DOHH2 (cell line): ENCODE measurements at regions not wholly inside any gene's neighbourhood (a gene's known extent, or its start where the extent isn't known, plus 50 kb on each side); places are given as distances from the start of the nearest gene placed in this dataset.

Experiments used
- H3F3A ChIP-seq: fragments of 200-600 bp; sonication (generic), shearing (Covaris generic); 2 replicates; pipeline ENCODE4 v1.6.0; 2016; ENCODE audit warnings: antibody characterized with exemption, mild to moderate bottlenecking; ENCODE audit not compliant: control insufficient read depth, insufficient read depth
- H3K27ac ChIP-seq: fragments of 200-600 bp; sonication (generic); 2 replicates; pipeline ENCODE4 v1.5.1; 2014; ENCODE audit warnings: low read depth, mild to moderate bottlenecking, low read length, moderate library complexity
- H3K27me3 ChIP-seq: fragments of 200-600 bp; sonication (generic); 2 replicates; pipeline ENCODE4 v1.6.1; 2014; ENCODE audit warnings: mild to moderate bottlenecking, low read length, mixed read lengths; ENCODE audit not compliant: control insufficient read depth
- H3K36me3 ChIP-seq: fragments of 200-600 bp; sonication (generic); 2 replicates; pipeline ENCODE4 v1.6.1; 2014; ENCODE audit warnings: mild to moderate bottlenecking, low read length, moderate library complexity, mixed read lengths; ENCODE audit not compliant: control insufficient read depth
- H3K4me1 ChIP-seq: fragments of 200-600 bp; sonication (generic); 2 replicates; pipeline ENCODE4 v1.6.1; 2014; ENCODE audit warnings: mild to moderate bottlenecking, low read length, mixed read lengths; ENCODE audit not compliant: control insufficient read depth
- H3K4me2 ChIP-seq: fragments of 200-600 bp; sonication (generic); 2 replicates; pipeline ENCODE4 v1.6.0; 2014; ENCODE audit warnings: mild to moderate bottlenecking, low read length, moderate library complexity
- H3K4me3 ChIP-seq: fragments of 200-600 bp; sonication (generic); 2 replicates; pipeline ENCODE4 v1.5.1; 2014; ENCODE audit warnings: mild to moderate bottlenecking, low read length, mixed read lengths
- H3K79me2 ChIP-seq: fragments of 200-600 bp; sonication (generic); 2 replicates; pipeline ENCODE4 v1.6.1; 2014; ENCODE audit warnings: mild to moderate bottlenecking, low read length, mixed read lengths; ENCODE audit not compliant: control insufficient read depth
- H3K9me2 ChIP-seq: fragments of 200-600 bp; sonication (generic); replicated peaks from 2 replicates; pipeline ENCODE4 v1.6.1; 2014; ENCODE audit warnings: mild to moderate bottlenecking, low read length, mixed read lengths; ENCODE audit not compliant: control insufficient read depth
- H3K9me3 ChIP-seq: fragments of 200-600 bp; sonication (generic); 2 replicates; pipeline ENCODE4 v1.6.1; 2014; ENCODE audit warnings: antibody characterized with exemption, low read length, mixed read lengths; ENCODE audit not compliant: control insufficient read depth, insufficient read depth
- H4K20me1 ChIP-seq: fragments of 200-600 bp; sonication (generic); 2 replicates; pipeline ENCODE4 v1.6.0; 2014; ENCODE audit warnings: low read depth, mild to moderate bottlenecking, antibody characterized with exemption, low read length, moderate library complexity; ENCODE audit not compliant: control insufficient read depth, insufficient read depth
- EZH2phosphoT487 ChIP-seq: fragments of 200-600 bp; sonication (generic); IDR thresholded peaks from 2 replicates; pipeline ENCODE4 v1.6.1; 2017; ENCODE audit warnings: borderline replicate concordance, mild to moderate bottlenecking, antibody characterized with exemption, low read length, moderate library complexity, mixed read lengths
- TF ChIP-seq, protein P1 (sequence below): fragments of 200-600 bp; sonication (generic); IDR thresholded peaks from one replicate; pipeline ENCODE4 v1.5.1; 2014; ENCODE audit warnings: antibody characterized with exemption, mild to moderate bottlenecking, low read depth, low read length; ENCODE audit not compliant: poor library complexity, severe bottlenecking

DNA sequence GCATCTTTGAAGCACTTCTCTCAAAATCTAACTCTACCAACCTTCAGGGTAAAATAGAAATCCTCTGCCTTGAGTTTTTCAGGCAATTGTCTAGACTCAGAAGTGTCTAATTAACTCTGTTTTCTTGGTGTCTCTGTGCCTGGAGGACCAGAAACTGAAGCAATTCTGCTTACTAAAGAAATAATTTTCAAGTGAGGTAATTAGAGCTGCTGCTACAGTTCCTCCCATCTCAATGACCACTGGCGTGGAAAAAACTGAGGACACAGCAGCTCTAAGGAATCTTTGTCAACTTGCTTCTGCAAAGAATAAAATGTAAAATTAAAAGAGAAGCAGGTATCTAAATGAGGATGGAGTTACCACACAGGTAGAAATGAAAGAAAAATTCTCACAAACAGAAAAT, 785.0 kb downstream of the PRELID2 start:
- Histone ChIP-seq H3K79me2 (no peaks in the 10 kb centered on the region), H3K27ac (no peak overlapping the region), H3K9me2 (no peaks in the 10 kb centered on the region), H3K4me2 (no peak overlapping the region), H3K27me3 (no peaks in the 10 kb centered on the region), H3K9me3 (no peaks in the 10 kb centered on the region), H3F3A (no peaks in the 10 kb centered on the region), H4K20me1 (no peaks in the 10 kb centered on the region), H3K4me3 (no peak overlapping the region), H3K36me3 (no peaks in the 10 kb centered on the region), H3K4me1 (no peaks in the 10 kb centered on the region)
- TF ChIP-seq EZH2phosphoT487 = no peak
- TF ChIP-seq, protein P1, sequence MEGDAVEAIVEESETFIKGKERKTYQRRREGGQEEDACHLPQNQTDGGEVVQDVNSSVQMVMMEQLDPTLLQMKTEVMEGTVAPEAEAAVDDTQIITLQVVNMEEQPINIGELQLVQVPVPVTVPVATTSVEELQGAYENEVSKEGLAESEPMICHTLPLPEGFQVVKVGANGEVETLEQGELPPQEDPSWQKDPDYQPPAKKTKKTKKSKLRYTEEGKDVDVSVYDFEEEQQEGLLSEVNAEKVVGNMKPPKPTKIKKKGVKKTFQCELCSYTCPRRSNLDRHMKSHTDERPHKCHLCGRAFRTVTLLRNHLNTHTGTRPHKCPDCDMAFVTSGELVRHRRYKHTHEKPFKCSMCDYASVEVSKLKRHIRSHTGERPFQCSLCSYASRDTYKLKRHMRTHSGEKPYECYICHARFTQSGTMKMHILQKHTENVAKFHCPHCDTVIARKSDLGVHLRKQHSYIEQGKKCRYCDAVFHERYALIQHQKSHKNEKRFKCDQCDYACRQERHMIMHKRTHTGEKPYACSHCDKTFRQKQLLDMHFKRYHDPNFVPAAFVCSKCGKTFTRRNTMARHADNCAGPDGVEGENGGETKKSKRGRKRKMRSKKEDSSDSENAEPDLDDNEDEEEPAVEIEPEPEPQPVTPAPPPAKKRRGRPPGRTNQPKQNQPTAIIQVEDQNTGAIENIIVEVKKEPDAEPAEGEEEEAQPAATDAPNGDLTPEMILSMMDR = no peak

DNA sequence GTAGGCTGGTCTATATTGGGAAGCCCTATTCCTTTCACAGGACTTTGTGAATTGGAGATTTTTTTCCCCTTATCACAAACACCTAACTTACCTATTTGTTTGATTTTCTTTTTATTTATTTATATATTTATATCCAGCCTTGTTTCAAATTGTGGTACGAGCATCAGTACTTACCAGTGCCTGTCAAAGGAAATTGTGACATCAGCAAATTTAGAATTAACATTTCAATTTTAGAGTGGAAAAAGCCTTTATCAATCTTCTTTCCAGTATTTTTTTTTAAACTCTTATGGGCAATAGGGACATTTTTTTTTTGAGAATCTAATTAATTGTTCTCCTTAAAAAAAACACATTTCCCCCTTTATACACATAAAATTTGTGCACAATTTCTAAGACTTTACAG, 790.2 kb downstream of the PRELID2 start:
- no peak overlapping the region for H3K4me2 ChIP-seq
- H3K4me1 ChIP-seq = no peaks in the 10 kb centered on the region
- H3K4me3 ChIP-seq = no peak overlapping the region
- H3K9me2 ChIP-seq = no peaks in the 10 kb centered on the region
- no peaks in the 10 kb centered on the region for H3K9me3 ChIP-seq
- no peaks in the 10 kb centered on the region for H3F3A ChIP-seq
- H3K27me3 ChIP-seq = no peaks in the 10 kb centered on the region
- TF ChIP-seq EZH2phosphoT487 = no peak
- TF ChIP-seq, protein P1 = no peak
- no peak overlapping the region for H3K27ac ChIP-seq
- no peaks in the 10 kb centered on the region for H3K36me3 ChIP-seq
- no peaks in the 10 kb centered on the region for H4K20me1 ChIP-seq
- no peaks in the 10 kb centered on the region for H3K79me2 ChIP-seq

DNA sequence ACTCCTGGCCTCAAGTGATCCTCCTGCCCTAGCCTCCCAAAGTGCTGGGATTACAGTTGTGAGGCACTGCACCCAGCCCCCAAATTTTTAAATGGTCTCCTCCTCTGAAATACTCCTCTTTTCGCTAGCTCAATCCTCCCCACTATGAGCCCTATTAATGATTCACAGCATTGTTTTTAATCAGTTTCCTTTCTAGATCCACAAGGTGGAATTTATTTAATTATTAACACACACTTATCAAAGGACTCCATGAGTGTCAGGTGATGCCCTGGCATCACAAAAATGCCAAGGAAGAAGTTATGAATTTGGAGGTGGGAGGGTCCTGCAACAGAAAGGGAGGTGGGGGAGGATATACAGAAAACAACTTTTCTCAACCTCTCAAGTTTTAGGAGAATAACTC, 806.5 kb downstream of the PRELID2 start:
- Histone ChIP-seq H3K36me3 (no peaks in the 10 kb centered on the region), H3K4me2 (no peak overlapping the region), H4K20me1 (no peaks in the 10 kb centered on the region), H3F3A (no peaks in the 10 kb centered on the region), H3K27me3 (no peaks in the 10 kb centered on the region), H3K9me2 (no peaks in the 10 kb centered on the region), H3K9me3 (no peaks in the 10 kb centered on the region), H3K4me1 (no peaks in the 10 kb centered on the region), H3K4me3 (no peak overlapping the region), H3K27ac (no peak overlapping the region), H3K79me2 (no peaks in the 10 kb centered on the region)
- TF ChIP-seq, protein P1 = no peak
- TF ChIP-seq EZH2phosphoT487 = no peak

GRCh38 chr5:145027286-145027685, 807.9 kb downstream of the PRELID2 start:
- Histone ChIP-seq H3K9me3 (no peaks in the 10 kb centered on the region), H3K4me2 (no peak overlapping the region), H3K27me3 (no peaks in the 10 kb centered on the region), H3K4me1 (no peaks in the 10 kb centered on the region), H3K36me3 (no peaks in the 10 kb centered on the region), H3F3A (no peaks in the 10 kb centered on the region), H4K20me1 (no peaks in the 10 kb centered on the region), H3K79me2 (no peaks in the 10 kb centered on the region), H3K4me3 (no peak overlapping the region), H3K27ac (no peak overlapping the region), H3K9me2 (no peaks in the 10 kb centered on the region)
- TF ChIP-seq EZH2phosphoT487 = no peak
- TF ChIP-seq, protein P1 = no peak
